Right lobe of liver (tissue), 4 donors: ENCODE measurements at regions not wholly inside any gene's neighbourhood (a gene's known extent, or its start where the extent isn't known, plus 50 kb on each side); places are given as distances from the start of the nearest gene placed in this dataset.

Experiments
- CTCF ChIP-seq, 4 donors: fragments of 200-600 bp in 3 of 4; fragments of 450-650 bp in 1 of 4; IDR thresholded peaks; one replicate each; pipeline versions ENCODE4 v1.5.1 to v1.8.0; 2016 to 2022; ENCODE audit warnings: antibody characterized with exemption in 4 of 4, mild to moderate bottlenecking in 2 of 4
- POLR2A ChIP-seq: fragments of 450-650 bp; IDR thresholded peaks from one replicate; pipeline ENCODE4 v1.6.1; 2017; ENCODE audit warnings: antibody characterized with exemption, mild to moderate bottlenecking
- donor health status: DM: no; HTN: no; CAD: no.
- donor health status: DM: no; HTN: no; CAD: no.
- donor health status: DM: no; HTN: yes; CAD: no.

GRCh38 chr5:18000744-18001143 is 366.5 kb downstream of the TAF11L14 start:
- no peak for TF ChIP-seq CTCF (IDR thresholded peaks at IDR 0.05)
- TF ChIP-seq POLR2A = no peak
